ENCODE measurements at regions not wholly inside any gene's neighbourhood (a gene's known extent, or its start where the extent isn't known, plus 50 kb on each side); places are given as distances from the start of the nearest gene placed in this dataset.

DNA sequence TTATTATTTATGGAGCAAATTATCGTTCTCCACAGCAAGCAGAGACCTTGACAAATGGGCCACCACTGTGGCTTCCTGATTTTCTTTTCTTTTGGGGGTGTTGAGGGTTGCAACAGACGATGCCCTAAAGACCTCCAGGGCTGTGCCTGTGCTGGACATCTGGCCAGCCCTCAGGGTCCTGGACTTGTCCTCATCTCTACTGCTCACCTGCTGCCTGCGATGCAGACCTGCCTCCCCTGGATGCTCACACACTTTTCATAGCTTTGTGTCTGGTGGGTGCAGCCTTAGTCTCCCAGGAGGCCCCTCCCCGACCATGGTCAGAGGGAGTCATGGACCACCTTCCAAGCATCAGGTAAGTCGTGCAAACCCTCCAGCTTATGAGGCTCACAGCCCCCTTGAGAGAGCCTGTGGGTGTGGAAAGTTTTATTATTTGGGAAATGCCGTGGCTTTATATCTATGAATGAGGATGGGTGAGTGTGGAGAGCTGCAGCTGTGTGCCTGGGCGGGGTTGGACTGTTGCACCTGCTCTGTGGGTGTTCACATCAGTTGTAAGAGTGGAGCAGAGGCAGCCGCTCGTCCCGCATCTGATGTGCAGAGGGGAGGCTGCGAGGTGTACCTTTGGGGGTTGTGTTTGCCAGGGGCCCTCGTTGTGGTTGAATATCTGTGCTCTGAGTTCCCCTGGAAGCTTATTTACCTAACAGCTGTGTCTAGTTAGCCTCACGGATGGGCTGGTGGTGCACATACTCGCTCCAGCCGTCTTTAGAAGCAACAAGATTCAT lies 126.3 kb upstream of the IRX4 start:
- TF ChIP-seq CTCF (IDR thresholded peaks at IDR 0.05; ENCODE audit: low read depth, low read length): no peak
- H3K4me3 ChIP-seq (ENCODE audit: low read depth, low read length): no peak overlapping the region
- in situ Hi-C loops (cut with HindIII; ENCODE audit: low sequenced_read_pairs): no loop called here
- no peak for DNase-seq (ENCODE audit: low read depth, low spot score)

GRCh38 chr5:2007878-2008501 lies 125.3 kb upstream of the IRX4 start:
- no peak for DNase-seq (ENCODE audit: low read depth, low spot score)
- no peak overlapping the region for H3K4me3 ChIP-seq (ENCODE audit: low read depth, low read length)
- no peak for TF ChIP-seq CTCF (IDR thresholded peaks at IDR 0.05; ENCODE audit: low read depth, low read length)
- in situ Hi-C loops (cut with HindIII; ENCODE audit: low sequenced_read_pairs): no loop called here

DNA sequence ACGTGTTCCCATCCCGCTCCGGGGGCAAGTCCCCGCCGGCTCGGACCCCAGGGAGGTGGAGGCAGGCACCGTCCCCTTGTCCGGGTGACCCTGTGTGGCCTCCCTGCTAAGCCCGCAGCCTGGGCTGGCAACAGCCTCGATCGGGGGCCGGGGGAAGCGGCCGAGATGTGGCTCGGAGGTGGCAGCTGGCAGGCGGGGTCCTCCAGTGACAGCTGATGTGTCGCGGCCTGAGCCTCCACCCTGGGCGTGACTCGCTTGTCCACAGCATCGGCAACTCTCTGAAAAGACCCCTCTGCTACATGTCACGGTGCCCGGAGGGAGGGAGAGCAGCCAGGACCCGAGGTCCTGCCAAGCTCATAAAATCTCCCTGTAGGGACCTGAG lies 124.8 kb upstream of the IRX4 start:
- no peak overlapping the region for H3K4me3 ChIP-seq (ENCODE audit: low read depth, low read length)
- DNase-seq (ENCODE audit: low read depth, low spot score): no peak
- TF ChIP-seq CTCF (IDR thresholded peaks at IDR 0.05; ENCODE audit: low read depth, low read length): no peak
- in situ Hi-C loops (cut with HindIII; ENCODE audit: low sequenced_read_pairs): no loop called here

DNA sequence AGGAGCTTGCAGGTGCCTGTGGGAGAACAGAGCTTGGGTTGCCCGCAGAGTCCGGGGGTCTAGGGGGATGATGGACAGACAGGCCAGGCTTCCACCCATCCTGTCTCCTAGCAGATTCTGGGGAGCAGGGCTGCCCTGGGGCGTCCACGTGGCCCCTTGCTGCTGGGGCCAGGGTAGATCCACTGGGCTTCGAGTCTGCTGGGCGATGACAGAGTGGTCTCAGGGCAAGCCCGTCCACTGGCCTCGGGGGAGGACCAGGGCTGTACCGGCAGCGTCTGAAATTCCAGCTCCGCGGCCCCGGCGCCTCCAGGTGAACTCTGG lies 124.2 kb upstream of the IRX4 start:
- in situ Hi-C loops (cut with HindIII; ENCODE audit: low sequenced_read_pairs): no loop called here

GRCh38 chr5:2006193-2006970 lies 123.7 kb upstream of the IRX4 start:
- in situ Hi-C loops (cut with HindIII; ENCODE audit: low sequenced_read_pairs): no loop called here
- TF ChIP-seq CTCF (IDR thresholded peaks at IDR 0.05; ENCODE audit: low read depth, low read length): no peak
- no peak overlapping the region for H3K4me3 ChIP-seq (ENCODE audit: low read depth, low read length)
- no peak for DNase-seq (ENCODE audit: low read depth, low spot score)

More for the DNA sequence above, 124.2 kb upstream of the IRX4 start:
- DNase-seq (ENCODE audit: low read depth, low spot score): no peak
- TF ChIP-seq CTCF (IDR thresholded peaks at IDR 0.05; ENCODE audit: low read depth, low read length): no peak
- no peak overlapping the region for H3K4me3 ChIP-seq (ENCODE audit: low read depth, low read length)

GRCh38 chr5:2005101-2006041 lies 122.6 kb upstream of the IRX4 start:
- in situ Hi-C loops (cut with HindIII; ENCODE audit: low sequenced_read_pairs): no loop called here
- no peak for DNase-seq (ENCODE audit: low read depth, low spot score)
- H3K4me3 ChIP-seq (ENCODE audit: low read depth, low read length): no peak overlapping the region
- no peak for TF ChIP-seq CTCF (IDR thresholded peaks at IDR 0.05; ENCODE audit: low read depth, low read length)

Measured in astrocyte of the spinal cord (primary cell).